HG03520 (cell line): ENCODE measurements at regions not wholly inside any gene's neighbourhood (a gene's known extent, or its start where the extent isn't known, plus 50 kb on each side); places are given as distances from the start of the nearest gene placed in this dataset.
"Not testable (repeated sequence)": the region's sequence is repeated elsewhere in the genome, so short reads cannot be mapped to it uniquely, and the experiment has no call there.

ENCODE experiments used
- ATAC-seq: cut with Tn5 transposase; IDR thresholded peaks from one replicate; pipeline ENCODE4 v1.9.1; 2021; ENCODE audit warnings: mild to moderate bottlenecking, moderate library complexity; ENCODE audit not compliant: unreplicated experiment

DNA sequence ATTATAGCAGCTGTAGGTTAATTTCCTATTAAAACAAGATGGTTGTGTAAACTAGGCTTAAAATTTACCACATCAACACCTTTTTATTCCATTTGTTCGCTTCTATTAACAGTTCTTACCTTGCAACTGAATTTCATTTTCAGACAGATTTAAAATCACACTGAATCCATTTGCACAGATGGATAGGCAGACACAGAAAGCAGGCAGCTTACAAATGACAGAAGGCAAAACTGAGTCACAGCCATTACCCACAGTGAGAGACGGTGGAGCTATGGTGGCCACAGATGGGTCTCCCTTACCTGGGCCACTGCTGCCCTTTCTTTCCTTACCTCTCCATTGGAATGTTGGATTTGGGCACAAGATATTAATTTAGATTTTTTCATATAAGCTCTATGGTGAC is 1567.8 kb upstream of the SLC10A2 start:
- ATAC-seq: no peak

DNA sequence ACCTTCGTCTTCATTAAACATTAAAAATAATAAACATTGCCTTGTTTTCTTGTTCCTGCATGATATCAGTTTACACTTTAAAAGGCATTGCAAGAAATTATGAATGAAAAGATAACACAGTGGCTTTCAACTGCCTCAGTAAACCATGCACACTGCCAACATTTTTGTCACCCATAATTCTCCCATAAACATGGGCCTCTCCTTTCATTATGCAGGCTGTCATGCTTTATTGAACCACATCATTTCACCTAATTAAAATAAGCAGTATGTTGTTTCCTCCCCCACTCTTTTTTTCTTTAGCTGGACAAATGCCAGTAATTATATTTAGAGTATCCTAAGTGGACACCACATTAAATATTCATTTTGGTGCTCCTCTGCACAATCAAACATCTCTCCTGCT is 1566.5 kb upstream of the SLC10A2 start:
- no peak for ATAC-seq

DNA sequence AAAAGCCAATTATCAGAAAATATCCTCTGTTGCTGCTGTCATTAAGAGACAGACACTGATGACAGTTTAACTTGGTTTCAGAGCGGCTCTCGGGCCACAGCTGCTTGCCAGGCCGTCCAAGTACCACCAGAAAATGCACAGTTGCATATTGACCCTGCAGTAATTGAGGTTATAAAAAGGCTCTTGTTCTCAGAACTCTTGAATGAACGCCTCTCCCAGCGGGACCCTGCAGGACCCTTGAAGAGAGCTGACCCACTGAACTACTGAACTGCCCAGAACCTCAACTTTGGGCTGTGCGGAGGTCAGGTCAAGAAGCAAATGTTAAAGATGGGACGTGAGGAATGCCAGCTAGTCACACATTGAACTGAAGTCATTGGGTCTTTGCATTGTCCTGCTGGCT is 1559.0 kb upstream of the SLC10A2 start:
- ATAC-seq: no peak

DNA sequence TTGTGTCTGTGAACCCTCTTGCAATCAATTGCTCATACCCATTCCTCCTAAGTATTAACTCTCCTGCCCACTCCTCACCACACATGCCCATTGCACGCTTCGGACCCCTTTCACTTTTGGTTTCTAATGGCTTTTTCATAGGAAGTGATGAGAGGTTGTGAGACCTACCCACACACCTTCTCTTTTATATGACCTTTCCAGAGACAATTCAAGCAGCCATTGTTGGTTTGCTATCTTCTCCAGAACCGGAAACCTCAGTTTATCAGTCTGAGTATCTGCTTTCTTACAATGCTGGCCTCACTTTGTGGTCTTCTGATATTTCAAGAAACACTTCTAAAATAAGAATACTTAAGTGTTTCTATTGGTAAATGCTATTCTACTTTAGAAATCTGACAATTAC is 1550.8 kb upstream of the SLC10A2 start:
- no peak for ATAC-seq

DNA sequence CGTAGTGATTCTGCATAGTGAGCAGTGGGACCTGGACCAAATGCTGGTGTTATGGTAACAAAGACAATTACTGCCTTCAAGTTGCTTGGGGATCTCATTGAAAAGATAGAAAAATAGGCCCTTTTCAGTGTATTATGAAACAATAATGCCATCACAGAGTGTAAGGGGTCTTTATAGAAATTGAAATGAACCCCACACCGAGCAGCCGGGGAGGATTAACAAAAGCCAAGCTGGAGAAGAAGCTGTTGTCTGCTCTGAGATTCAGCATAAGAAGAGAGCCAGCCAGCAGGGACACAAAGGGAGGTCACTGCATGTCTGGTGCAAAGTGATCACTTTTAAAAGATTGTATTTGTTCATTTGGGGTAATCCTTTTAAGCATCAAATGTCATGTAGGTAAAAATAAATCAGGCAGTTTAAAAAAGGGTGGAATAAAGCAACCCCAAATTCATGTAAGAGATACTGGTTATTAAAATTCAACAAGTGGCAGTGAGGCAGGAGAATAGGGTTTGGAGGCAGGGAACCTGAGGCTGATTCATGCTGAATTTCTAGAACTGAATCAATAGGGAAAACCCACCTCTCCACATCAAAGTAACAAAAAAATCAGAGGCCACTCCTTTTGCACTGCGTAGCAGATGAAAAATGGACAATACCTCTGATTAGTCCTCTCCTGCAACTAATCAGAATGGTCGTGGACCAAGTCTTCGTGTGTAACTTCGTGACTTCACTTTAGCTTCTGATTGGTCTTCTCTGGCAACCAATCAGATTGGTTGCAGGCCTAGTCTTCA is 1548.3 kb upstream of the SLC10A2 start:
- ATAC-seq: no peak

DNA sequence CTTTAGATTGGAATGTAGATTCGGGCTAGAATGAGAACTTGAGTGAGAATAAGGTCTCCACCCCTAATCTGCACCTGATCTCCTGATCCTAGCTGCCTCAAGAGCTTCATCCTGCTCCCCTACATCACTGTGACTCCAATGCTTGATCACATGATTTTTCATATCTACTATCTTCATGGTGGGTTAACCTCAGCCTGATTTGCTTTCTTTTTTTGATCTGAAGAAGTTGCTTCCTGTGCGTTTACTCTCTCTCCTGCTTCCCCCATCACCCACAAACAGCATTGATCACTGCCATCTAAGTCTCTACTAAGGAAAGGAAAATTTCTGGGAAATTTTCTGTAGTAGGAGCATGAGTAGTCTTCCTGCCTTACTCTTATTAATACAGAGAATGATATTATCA is 1542.1 kb upstream of the SLC10A2 start:
- ATAC-seq: no peak

DNA sequence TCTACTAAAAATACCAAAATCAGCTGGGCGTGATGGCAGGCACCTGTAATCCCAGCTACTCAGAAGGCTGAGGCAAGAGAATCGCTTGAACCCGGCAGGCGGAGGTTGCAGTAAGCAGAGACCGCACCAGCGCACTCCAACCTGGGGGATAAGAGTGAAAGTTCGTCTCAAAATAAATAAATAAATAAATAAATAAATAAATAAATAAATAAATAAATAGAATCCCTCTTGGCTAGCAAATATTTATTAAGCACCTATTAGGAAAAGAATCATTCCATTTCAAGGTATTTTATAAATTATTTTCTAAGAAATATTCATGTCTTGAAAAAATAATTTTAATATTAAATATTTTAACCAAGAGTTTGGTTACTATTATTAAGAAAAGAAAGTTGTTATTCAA is 1539.2 kb upstream of the SLC10A2 start:
- not testable (repeated sequence) for ATAC-seq

DNA sequence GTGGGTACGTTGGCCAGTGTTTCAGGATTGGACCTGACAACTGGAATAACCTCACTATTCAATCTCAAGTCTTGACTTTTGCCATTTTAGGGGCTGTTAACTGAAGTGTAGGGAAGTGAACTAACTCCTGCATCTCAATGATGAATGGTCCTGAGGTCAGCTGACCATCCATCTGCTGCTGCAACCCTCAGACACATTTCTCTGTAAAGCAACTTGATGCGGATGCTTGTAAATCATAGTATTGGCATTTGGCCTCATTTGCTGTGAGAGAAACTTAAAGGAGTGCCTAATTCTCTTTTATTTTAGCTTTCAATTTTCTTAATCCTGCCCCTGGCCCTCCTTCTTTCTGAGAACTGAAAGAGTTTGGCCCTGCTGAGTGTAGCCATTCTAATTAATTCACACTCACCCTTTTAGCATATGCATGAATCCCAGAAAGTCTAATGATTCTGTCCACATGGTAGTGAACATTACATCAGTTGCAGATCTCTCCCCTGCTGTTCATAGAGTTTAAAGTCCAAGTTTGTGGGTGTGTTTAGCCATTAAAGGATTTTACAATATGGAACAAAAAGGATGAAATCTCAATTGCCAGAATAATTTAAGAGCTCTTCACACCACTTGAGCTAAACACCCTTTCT is 1531.4 kb upstream of the SLC10A2 start:
- ATAC-seq: no peak

DNA sequence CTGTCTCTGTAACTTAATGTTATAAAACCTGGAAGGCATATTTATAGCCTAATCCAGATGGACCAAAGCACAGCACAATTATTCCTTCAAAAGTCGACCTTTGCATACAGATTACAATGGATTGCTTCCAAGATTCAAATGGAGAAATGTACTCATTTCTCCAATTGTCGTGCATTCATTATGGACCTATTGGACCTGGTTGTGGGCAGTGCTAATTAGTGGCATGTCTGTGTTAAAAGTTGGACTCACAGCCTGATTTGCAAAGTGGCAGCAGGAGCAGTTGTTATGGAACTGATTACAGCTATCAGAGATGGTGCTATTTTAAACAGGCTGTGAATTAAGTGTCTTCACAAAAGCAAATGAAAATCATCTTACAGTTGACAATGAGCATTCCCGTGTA is 1529.3 kb upstream of the SLC10A2 start:
- no peak for ATAC-seq

DNA sequence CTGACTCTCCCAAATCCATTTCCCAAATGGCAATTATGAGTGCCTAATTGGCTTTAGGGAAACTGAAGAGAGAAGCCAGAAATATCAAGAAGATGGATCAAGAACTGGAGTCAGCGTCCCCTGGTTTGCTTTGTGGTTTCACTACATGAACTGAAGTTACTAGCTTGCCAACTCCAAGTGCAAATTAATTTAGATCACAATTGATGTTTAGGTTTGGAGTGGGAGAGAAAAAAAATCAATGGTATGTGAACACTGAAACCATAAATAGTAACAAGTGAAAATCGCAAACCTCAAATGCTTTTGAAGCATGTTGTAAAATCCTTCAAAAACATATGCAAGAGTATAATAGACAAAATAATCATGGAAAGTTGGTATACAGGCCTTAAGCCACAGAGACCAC is 1528.6 kb upstream of the SLC10A2 start:
- no peak for ATAC-seq

DNA sequence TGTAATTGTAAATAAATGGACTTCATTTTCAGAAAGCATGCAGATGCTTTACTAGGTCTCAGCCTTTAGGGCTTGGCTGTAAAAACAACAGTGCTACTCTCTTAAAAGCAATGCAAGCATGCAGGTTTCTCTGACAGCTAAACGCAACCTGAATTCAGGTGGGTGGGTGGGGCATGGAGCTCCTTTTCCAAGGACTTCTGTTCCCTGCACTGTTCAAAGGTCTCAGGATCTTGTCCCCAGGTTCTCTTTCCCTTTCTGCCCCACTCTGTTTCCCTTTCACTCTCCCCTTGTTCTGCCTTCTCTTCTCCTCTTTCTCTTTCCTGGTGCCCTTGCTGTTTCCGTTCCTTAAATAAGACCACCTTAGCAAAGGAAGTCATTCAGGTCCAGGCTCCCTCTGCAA is 1527.5 kb upstream of the SLC10A2 start:
- no peak for ATAC-seq

DNA sequence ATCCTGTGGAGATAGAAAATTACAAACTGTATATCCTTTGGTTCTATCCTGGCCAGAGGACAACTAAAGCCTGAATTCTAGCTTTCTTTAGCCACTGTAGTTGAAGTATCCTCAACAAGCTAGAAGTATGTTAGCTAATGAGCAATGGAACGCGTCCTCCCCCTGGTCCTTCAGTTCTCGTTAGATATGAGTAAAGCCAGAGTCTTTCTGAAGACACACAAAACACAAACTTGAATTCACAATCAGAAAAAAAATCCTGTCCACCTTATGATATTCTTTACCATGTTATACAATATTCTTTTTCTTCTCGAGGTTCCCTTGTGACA is 1527.0 kb upstream of the SLC10A2 start:
- no peak for ATAC-seq

DNA sequence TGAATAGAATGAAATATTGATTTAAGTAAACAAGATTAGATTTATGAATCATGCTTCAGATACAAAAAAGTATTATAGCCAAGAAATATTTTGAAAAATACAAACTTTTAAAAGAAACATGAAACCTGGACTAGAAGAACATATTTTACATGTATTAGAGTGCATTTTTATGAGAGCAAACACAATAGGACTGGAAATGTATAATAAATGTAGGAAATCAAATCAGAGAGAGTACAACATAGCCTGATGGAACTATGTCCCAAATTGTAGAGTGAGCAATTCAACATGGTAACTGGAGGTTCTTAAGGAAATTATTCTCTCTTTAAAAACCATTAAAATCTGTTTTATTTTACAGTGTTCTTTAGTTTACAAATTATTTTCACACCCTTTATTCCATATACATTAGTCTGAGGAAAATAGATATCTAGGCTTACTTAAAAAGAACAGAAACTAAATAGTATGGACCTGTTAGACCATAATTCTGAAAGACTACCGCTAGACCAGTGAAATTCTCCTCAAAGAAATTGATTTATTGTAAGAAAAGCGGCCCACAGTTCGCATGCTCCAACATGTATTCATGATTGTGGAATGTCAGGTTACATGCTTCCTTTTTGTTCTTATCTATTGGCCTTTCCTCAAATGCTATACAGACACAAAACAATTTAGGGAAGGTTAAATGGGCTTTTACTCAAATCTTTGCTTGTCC is 1526.5 kb upstream of the SLC10A2 start:
- ATAC-seq: no peak

DNA sequence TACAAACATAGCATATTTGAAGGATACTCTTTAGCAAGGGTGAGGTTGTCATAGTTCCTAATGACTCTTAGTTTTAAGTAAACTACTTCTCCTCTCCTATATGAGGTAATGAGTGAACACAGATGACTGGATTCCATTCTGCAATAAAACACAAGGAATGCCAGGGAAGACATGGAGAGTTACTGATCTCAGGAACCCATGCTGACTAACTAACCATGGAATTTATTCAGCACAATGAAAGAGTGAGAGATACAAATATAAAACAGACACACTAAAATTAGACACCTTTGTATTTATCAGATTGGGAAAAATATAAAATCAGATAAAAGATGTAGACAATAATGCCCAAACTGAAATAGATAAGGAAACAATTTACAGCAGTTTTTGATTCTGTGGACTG is 1525.9 kb upstream of the SLC10A2 start:
- no peak for ATAC-seq

DNA sequence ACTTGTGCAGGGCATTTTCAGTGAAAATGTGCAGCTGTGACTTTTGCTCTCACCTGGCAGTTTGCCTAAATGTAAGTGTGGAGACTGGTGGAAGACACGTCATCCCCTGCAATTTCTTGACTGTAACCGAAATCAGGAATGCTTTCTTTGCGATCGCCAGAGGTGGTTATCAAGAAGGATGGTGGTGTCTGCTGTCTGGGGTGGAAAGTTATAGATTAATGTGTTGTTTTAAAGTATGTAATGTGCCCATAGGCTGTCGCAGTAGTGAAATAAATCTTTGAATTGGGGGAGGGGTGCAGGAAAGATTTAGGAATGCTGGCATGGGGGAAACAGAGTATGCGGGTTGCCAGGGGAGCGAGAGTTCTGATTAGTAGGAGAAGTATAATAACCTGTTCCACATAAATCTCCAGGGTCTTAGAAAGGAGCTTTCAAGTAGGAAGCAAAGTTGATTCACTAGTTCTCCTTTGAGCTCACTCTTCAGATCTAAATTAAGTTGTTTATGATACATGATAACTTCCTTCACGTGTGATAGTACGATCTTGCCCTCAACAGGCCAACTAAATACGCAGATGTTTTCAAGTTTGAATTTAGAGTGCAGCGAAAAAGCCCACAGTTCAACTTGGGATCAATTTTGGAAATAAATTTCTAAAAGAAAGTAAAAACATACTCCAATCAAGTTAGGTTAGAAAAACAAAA is 1520.0 kb upstream of the SLC10A2 start:
- ATAC-seq: no peak

DNA sequence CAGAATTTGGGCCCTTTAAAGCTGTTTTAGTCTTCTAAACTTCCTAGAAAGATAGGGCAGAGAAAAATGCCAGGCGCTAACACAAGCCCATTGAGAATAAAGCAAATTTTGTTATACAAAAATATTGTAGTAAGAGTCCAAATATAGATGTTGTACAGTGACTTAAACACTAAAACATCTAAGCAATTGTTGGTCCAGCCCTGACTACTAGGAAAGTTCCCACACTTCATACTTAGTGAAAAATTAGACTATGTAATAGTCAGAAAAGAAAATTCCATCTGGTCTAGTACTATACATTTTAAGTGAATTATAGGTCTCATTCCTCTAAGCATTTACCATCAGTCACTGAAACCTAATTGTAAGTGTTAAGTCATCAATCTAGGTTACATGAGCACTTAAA is 1518.3 kb upstream of the SLC10A2 start:
- ATAC-seq: no peak

DNA sequence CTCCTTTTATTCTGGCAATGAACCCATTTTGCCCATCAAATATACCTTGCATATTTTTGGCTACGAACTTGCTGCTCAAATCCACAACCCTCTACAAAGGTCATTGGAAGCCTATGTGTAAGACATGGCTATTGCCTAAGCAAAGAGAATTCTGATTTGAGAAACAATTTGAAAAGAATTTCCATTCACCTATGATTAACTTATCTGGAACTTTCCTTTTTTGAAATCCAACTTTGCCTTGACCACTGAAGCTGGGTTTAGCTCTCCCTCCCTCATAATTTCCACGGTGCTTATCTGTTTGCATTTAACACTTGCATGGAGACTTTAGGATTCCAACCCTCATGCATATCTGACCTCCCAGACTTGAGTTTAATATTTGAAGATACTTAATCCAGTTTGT is 1514.7 kb upstream of the SLC10A2 start:
- no peak for ATAC-seq

DNA sequence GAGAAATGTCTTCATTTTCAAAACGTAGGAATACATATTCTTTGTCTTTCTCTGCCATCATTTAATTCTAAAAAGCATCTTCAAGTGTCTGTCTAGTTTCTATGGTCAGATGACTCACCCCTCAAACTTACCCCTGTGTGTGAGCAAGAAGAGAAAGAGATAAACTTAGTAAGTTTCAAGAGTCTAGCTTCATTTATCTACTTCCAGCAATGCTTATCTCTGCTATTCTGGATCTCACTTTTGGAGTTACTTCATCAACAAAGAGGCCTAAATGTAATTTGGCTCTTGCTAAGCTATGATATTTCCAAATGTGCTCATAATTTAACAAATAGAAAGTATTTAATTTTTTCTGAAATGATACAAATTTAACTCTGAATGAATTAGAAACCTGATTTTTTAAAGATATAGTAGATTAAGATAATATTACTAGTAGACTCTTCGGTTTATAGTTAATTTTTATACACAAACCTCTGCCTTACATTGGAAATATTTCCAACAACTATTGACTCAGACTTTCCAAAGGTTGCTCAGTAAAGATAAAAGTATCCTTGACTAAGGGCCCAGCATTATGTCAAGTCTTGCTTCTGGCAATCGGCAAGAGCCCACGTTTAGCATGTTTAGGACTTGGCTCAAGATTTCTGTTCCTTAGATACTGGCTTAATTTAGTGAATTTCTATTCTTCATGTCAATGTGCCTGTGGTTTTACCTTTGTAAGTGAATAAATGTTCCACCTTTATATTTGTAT is 1511.0 kb upstream of the SLC10A2 start:
- no peak for ATAC-seq

DNA sequence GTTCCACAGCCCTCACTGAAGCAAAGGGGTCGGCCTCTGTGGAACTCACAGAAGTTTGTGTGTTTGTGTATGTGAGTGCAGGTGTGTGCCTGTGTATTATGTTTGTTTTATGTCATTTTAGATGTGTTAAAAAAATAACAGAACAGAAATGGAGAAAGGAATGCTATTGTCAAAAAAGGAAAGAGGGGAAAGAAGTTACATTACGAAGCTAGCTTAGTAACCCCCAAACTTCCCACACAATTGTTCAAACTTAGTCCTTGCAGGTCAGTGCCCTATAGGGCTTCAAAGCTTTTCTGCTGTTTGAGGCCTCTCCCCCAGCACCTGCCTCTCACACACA is 1505.6 kb upstream of the SLC10A2 start:
- no peak for ATAC-seq

DNA sequence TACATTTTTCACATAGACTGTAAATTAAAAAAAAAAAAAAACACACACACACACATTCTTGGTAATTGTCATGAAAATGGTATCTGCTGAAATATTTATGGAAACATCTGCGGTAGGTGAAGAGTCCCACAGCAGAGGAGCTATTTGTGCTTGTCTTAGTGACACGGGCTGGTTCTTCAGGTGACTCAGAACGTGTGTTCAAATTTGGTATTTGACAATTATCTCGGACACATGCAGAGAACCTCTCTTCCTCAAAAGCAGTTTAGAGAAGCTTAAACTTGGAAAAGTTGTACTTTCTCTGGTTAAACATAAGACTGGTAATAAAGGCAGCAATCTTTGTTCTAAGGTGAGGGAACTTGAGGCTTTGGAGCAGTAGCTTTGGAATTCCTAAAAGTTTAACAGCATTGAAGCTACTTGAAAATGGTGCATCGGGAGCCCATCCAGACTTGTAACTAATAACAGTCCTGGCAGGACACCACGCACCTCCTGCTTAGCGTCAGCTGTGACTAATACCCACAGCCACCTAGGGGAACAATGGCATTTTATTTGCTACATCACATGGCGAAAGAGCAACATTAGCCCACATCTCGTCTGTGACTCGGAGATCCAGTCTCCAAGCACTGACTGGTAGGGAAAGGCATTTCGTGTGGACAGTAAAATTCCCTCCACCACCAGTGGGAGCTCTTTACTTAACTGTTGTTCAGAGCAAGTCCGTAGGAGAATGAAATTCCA is 1505.1 kb upstream of the SLC10A2 start:
- ATAC-seq: no peak
